Activated T-cell treated with anti-CD3 and anti-CD28 coated beads, Interleukin-2, amount 50 U/mL, for 72 hours (primary cell): ENCODE measurements at regions not wholly inside any gene's neighbourhood (a gene's known extent, or its start where the extent isn't known, plus 50 kb on each side); places are given as distances from the start of the nearest gene placed in this dataset.

Experiments used
- ATAC-seq, 2 donors: fragments of 150-1000 bp; cut with Tn5 transposase; replicated peaks in 1 of 2; 2 replicates each; pipeline ENCODE4 v1.10.0; 2021; ENCODE audit warnings: moderate library complexity in 2 of 2, mild to moderate bottlenecking in 1 of 2
- DNase-seq, 2 donors: peaks; one replicate each; pipeline ENCODE4 v3.0.0; 2021 to 2022; ENCODE audit warnings: mixed read lengths in 1 of 2
- H3K27ac Mint-ChIP-seq: one replicate; pipeline ENCODE4 v1.8.0; 2022; ENCODE audit warnings: mild to moderate bottlenecking, moderate library complexity, mixed read lengths
- H3K27me3 Mint-ChIP-seq: one replicate; pipeline ENCODE4 v1.8.0; 2022; ENCODE audit warnings: low read depth, mixed read lengths
- H3K36me3 Mint-ChIP-seq, 2 donors: one replicate each; pipeline ENCODE4 v1.8.0; 2022; ENCODE audit warnings: mixed read lengths in 2 of 2, mild to moderate bottlenecking in 1 of 2; ENCODE audit not compliant: insufficient read depth in 2 of 2
- H3K4me1 Mint-ChIP-seq: one replicate; pipeline ENCODE4 v1.8.0; 2022; ENCODE audit warnings: low read depth, mixed read lengths
- H3K4me3 Mint-ChIP-seq, 2 donors: one replicate each; pipeline ENCODE4 v1.8.0; 2022; ENCODE audit warnings: mild to moderate bottlenecking in 2 of 2, mixed read lengths in 2 of 2, moderate library complexity in 2 of 2
- H3K9me3 Mint-ChIP-seq, 2 donors: one replicate each; pipeline ENCODE4 v1.8.0; 2022; ENCODE audit warnings: mixed read lengths in 2 of 2

DNA sequence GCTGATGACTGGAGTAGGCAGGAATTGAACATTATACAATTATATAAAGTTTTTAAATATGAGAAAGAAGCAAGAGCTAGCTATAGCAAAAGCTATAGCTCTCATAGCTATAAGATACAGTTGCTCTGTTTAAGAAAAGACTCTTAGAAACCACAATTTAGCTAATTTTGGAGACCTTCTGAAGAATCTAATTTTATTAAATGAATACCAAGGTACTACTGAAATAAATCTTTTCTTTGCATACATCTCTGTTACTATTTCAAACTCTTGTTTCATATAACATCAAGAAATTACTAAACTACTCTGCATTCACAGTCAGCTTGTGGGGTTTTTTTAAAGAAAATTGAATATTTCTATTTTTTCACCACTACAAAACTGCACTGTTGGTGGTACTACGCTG lies 568.7 kb upstream of the MARCKS start:
- H3K4me3 Mint-ChIP-seq, result no peak overlapping the region
- H3K27ac Mint-ChIP-seq, result no peak overlapping the region
- no peak for DNase-seq
- H3K9me3 Mint-ChIP-seq, result peaks cover 4 to 5% of the 10 kb centered on the region in 2 donors
- peaks cover 3% of the 10 kb centered on the region for H3K27me3 Mint-ChIP-seq
- no peaks in the 10 kb centered on the region for H3K4me1 Mint-ChIP-seq
- no peak for ATAC-seq
- no peaks in the 10 kb centered on the region for H3K36me3 Mint-ChIP-seq

DNA sequence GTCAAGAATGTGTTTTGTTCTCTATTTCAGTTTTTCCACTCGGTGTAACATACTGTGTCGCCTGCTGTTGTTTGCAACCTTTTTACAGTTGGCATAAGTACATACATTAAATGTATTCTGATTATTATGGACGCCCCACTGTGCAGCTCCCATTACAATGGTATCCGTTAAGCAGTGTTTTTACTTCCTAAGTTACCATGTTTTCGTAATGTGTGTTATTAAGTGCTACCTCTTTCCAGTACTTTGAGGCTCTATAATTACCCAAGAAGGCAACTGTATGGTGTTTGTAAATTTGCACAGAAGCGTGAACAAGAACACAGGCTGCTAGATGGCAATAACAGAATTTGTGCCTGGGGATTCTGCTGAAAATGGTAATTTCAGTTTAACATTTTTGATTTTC lies 568.0 kb upstream of the MARCKS start:
- Mint-ChIP-seq H3K36me3 (no peaks in the 10 kb centered on the region), H3K4me1 (no peaks in the 10 kb centered on the region), H3K27me3 (no peaks in the 10 kb centered on the region), H3K9me3 (peaks cover 3 to 4% of the 10 kb centered on the region in 2 donors), H3K27ac (no peak overlapping the region), H3K4me3 (no peak overlapping the region)
- ATAC-seq (no peak), DNase-seq (no peak)

DNA sequence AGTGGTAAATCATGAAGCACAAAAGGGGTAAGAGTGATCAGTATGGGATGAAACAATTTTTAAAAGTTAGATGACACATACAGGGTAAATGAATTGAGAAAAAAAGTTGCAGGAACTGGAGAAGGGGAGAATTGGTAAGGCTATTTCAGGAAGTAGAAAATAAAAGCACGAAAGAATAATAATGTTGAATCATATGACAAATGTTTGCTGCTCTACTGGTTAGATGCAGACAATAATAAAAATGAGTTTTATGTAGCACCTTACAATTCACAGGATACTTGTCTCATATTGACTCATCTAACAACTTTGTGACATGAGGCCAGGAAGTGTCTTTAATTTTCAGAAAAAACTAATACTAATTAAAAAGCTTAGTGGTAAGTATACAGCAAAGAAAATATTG lies 566.5 kb upstream of the MARCKS start:
- no peak overlapping the region for H3K27ac Mint-ChIP-seq
- H3K4me1 Mint-ChIP-seq, result no peaks in the 10 kb centered on the region
- no peaks in the 10 kb centered on the region for H3K36me3 Mint-ChIP-seq
- DNase-seq, result no peak
- no peak overlapping the region for H3K4me3 Mint-ChIP-seq
- peaks cover 3 to 6% of the 10 kb centered on the region in 2 donors for H3K9me3 Mint-ChIP-seq
- no peak for ATAC-seq
- H3K27me3 Mint-ChIP-seq, result no peaks in the 10 kb centered on the region

DNA sequence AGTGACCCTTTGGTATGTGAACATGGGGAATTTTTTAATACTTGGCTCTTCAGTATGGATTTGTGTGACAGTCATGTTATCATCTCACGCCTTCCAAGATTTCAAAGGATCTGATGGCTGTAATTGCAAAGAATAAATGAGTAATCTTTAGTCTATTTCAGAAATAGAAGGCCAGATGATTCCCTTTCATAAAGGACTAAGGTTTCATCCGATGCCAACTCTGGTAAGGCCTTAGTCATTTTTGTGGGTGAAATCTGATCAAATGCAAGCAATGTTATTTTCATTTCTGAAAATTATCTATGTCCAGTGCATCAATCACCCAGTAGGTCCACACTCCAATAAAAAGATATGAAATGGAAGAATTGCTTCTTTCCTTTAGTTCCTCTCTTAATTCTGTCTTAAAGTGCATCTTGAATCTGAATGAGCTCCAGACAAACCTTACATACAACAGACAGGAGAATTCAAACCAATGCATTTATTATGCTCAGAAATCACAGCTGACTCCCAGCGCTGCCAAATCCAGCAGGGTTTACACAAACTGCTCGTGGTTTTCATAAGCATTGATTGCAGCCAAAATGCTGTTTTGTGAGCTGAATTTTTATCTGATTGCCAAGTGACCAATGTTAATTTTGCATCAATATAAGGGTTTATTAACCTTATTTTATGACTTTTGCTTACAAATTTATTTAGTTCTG lies 565.2 kb upstream of the MARCKS start:
- H3K27me3 Mint-ChIP-seq, result no peaks in the 10 kb centered on the region
- no peaks in the 10 kb centered on the region for H3K36me3 Mint-ChIP-seq
- no peak overlapping the region for H3K4me3 Mint-ChIP-seq
- H3K9me3 Mint-ChIP-seq, result peaks cover 2 to 5% of the 10 kb centered on the region in 2 donors
- DNase-seq (no peak), ATAC-seq (no peak)
- H3K27ac Mint-ChIP-seq, result no peak overlapping the region
- no peaks in the 10 kb centered on the region for H3K4me1 Mint-ChIP-seq

DNA sequence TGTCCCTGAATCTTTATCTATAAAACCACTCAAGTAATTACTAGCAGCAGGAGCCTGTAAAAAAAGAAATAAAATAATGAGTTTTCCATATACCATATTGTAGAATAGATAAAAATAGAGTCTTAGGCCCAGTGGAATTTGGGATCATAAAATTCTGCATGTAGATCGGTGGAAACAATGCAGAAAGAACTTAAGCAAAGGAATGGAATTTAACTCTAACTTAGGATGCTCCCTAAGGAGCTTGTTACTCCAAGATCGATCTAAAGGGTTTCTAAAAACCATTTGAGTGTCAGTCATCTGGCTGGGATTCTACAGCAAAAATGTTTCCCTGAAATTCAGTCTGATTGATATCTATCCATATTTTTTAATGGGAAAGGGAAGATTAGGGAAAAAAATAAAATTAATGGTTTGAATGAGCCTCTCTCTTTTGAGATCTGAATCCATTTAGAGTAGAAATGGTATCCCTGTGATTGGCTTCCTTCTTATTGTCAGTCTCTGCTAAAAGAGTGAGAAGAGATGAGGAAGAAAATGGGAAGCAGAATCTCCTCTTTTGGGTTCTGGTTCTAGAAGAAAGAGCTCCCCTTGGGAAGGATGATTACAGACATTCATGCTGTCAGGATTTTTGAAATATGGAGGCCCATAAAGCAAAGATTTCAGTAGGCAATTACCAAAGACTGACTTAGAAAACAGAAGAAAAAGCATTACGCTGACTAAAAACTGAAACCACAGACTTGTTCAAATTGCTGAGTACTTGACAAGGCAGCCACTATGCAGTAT lies 564.3 kb upstream of the MARCKS start:
- Mint-ChIP-seq H3K4me3 (no peak overlapping the region), H3K27me3 (no peaks in the 10 kb centered on the region), H3K36me3 (no peaks in the 10 kb centered on the region), H3K4me1 (no peaks in the 10 kb centered on the region), H3K9me3 (peaks cover 0 to 2% of the 10 kb centered on the region in 2 donors), H3K27ac (no peak overlapping the region)
- ATAC-seq (no peak), DNase-seq (no peak)

DNA sequence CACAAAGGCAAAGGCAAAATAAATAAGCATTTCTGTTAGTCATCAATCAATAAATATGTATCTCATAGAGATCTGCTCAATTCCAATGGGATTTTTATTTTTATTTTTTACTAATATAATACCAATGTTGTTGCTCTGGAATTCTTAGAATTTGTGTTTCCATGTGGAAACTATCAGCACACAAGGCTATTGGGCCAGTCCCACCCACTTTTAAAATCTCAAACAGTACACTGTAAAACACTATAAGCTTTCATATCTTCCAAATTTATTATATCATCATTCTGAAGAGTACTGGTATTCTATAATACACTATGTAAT lies 563.8 kb upstream of the MARCKS start:
- no peaks in the 10 kb centered on the region for H3K4me1 Mint-ChIP-seq
- no peaks in the 10 kb centered on the region for H3K27me3 Mint-ChIP-seq

DNA sequence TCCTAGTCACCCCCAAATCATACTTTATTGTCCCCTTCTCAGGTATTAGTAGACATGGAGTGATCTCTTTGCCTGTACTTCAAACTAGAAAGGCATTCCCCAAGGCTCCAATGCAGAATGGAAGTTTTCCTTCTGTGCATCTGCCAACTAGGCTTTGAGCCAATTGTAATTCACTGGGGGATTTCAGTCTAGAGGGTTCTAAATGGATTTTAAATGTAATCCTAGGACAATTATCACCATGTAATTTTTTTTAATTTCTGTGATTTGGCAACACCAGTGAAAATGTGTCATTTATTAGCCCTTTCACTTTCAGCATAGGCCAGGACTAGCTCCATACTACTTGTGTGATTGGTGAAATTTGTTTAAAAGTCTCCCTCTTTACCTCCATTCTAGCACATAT lies 557.6 kb upstream of the MARCKS start:
- Mint-ChIP-seq H3K27ac (no peak overlapping the region), H3K27me3 (no peaks in the 10 kb centered on the region), H3K9me3 (peaks cover 0 to 2% of the 10 kb centered on the region in 2 donors), H3K4me1 (no peaks in the 10 kb centered on the region), H3K4me3 (no peak overlapping the region), H3K36me3 (no peaks in the 10 kb centered on the region)
- DNase-seq (no peak), ATAC-seq (no peak)

More for the DNA sequence above, 563.8 kb upstream of the MARCKS start:
- Mint-ChIP-seq H3K9me3 (peaks cover 0 to 2% of the 10 kb centered on the region in 2 donors), H3K4me3 (no peak overlapping the region), H3K27ac (no peak overlapping the region), H3K36me3 (no peaks in the 10 kb centered on the region)
- DNase-seq (no peak), ATAC-seq (no peak)

DNA sequence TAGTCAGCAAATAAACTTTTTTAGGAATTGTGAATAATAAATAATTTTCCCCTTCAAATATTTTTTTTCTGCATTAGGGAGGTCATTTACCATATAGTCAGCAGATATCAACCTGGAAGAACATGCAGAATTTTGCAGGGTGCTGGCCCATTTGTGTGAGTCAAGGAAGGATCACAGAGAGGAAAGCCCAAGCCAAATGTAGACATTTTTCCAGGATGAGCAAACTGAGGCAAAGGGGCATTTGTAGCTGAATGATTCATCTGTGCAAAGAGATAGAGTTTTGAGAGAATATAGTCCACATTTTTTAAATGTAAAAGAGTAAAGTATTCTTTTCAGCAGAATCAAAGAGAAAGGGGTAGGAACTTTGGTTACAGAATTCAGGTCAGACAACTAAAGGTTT lies 555.5 kb upstream of the MARCKS start:
- no peak for DNase-seq
- H3K36me3 Mint-ChIP-seq, result no peaks in the 10 kb centered on the region
- no peaks in the 10 kb centered on the region for H3K27me3 Mint-ChIP-seq
- no peak overlapping the region for H3K27ac Mint-ChIP-seq
- no peak for ATAC-seq
- H3K4me1 Mint-ChIP-seq, result no peaks in the 10 kb centered on the region
- H3K9me3 Mint-ChIP-seq, result no peaks in the 10 kb centered on the region
- H3K4me3 Mint-ChIP-seq, result no peak overlapping the region

DNA sequence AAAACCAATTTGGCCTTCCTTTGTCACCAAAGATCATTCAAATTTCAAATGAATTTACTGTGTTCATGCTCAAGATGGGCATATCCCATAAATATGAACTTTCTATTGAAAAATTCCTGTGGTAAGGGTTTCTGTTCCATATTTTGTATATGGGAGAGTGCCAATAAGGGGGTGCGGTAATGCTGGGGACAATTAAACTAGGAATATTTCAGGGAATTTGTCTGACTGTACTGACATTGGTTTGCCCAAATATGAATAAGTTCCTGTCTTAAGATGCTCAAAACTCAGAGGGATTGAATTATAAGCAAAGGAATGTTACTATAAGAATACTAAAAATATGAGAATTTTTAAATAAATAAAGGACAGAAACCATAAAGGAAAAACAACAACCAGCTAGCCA lies 553.0 kb upstream of the MARCKS start:
- Mint-ChIP-seq H3K9me3 (no peaks in the 10 kb centered on the region), H3K27ac (no peak overlapping the region), H3K36me3 (no peaks in the 10 kb centered on the region), H3K4me3 (no peak overlapping the region), H3K27me3 (no peaks in the 10 kb centered on the region), H3K4me1 (no peaks in the 10 kb centered on the region)
- no peak for DNase-seq
- ATAC-seq, result no peak

DNA sequence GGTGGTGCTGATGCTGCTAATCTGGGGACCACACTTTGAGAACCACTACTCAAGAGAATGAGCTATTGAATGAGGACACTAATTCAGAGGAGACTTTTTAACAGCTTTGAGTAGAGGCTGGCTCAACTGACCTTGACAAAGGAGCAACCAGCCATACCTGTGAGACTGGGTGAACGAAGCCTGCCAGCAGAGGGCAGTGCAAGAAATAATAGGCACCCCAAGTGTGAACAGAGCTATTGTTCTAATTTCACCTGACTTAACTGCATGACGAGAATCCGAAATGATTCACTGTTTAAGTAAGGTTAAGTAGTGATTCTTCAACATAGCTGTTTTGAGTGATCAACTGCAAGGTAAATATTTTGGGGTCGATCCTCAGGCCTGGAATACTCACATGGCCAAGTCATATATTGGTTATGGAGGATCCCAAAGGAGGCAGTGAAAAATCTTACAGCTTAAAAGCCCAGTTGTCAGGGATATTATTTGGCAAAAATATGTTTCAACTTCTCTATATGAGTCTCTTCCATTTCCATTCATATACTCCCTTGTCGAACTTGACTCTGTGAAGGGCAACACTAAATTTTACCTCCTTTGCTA lies 550.5 kb upstream of the MARCKS start:
- Mint-ChIP-seq H3K9me3 (no peaks in the 10 kb centered on the region), H3K4me1 (no peaks in the 10 kb centered on the region), H3K27ac (no peak overlapping the region), H3K27me3 (no peaks in the 10 kb centered on the region), H3K4me3 (no peak overlapping the region), H3K36me3 (no peaks in the 10 kb centered on the region)
- DNase-seq (peak; percentile 25 to 52), ATAC-seq (peak; percentile 46 to 72)

DNA sequence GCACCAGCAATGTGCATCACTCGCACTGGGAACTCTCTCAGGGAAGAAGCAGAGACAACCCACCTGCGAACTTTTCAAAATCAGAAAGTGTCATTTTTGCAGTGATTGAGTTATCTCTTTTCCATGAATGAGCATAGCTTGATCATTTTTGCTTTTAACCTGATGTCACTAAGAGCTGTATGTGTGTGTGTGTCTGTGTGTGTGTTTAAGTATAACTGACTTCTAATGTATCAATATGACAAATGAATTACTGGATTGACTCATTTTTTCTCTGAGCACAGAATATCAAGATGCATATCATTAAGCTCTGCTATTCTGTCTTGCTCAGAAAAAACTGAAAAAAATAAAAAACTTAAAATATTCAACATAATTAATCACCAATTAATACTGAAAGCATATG lies 548.9 kb upstream of the MARCKS start:
- DNase-seq (no peak), ATAC-seq (no peak)
- Mint-ChIP-seq H3K36me3 (no peaks in the 10 kb centered on the region), H3K4me1 (no peaks in the 10 kb centered on the region), H3K27me3 (no peaks in the 10 kb centered on the region), H3K27ac (no peak overlapping the region), H3K4me3 (no peak overlapping the region), H3K9me3 (no peaks in the 10 kb centered on the region)

DNA sequence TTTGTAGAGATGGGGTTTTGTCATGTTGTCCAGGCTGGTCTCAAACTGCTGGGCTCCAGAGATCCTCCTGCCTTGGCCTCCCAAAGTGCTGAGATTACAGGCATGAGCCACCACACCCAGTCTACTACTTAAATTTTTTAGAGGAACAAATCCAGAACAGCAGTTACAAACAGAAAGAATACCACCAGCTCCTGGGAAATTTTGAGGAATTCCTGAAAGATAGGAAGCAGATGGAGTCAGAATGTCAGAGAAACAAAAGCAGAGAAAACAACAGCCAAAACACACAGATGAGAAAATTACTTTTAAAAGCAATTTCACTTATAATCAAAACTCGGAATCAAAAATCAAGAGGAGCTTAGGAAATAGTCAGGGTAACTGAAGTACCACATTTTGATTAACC lies 543.3 kb upstream of the MARCKS start:
- Mint-ChIP-seq H3K4me1 (no peaks in the 10 kb centered on the region), H3K9me3 (no peaks in the 10 kb centered on the region), H3K27me3 (no peaks in the 10 kb centered on the region), H3K27ac (no peak overlapping the region), H3K36me3 (no peaks in the 10 kb centered on the region), H3K4me3 (no peak overlapping the region)
- DNase-seq (no peak), ATAC-seq (no peak)

DNA sequence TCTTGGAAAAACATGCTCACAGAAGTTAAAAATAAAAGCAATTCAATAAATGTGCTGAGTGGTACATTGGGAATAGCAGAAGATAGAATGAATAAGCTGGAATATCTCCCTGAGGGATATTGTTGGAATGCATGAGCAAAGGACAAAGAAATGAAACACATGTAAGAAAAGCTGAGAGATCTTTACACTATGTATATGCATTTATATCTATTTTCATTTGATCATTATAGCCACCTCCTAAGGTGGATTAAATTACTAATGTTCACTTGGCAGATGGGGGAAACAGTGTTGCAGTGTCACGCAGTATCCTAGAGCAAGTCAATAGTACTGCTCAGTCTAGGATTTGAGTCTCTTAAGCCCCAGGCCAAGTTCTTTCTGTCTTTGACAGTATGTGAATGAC lies 542.0 kb upstream of the MARCKS start:
- Mint-ChIP-seq H3K4me3 (no peak overlapping the region), H3K36me3 (no peaks in the 10 kb centered on the region), H3K27ac (no peak overlapping the region), H3K9me3 (no peaks in the 10 kb centered on the region), H3K27me3 (no peaks in the 10 kb centered on the region), H3K4me1 (no peaks in the 10 kb centered on the region)
- ATAC-seq (no peak), DNase-seq (no peak)
